ENCODE measurements at regions not wholly inside any gene's neighbourhood (a gene's known extent, or its start where the extent isn't known, plus 50 kb on each side); places are given as distances from the start of the nearest gene placed in this dataset.

- H3K4me3 ChIP-seq (ENCODE audit: low read depth, low read length), result no peak overlapping the region
- TF ChIP-seq, protein P1, sequence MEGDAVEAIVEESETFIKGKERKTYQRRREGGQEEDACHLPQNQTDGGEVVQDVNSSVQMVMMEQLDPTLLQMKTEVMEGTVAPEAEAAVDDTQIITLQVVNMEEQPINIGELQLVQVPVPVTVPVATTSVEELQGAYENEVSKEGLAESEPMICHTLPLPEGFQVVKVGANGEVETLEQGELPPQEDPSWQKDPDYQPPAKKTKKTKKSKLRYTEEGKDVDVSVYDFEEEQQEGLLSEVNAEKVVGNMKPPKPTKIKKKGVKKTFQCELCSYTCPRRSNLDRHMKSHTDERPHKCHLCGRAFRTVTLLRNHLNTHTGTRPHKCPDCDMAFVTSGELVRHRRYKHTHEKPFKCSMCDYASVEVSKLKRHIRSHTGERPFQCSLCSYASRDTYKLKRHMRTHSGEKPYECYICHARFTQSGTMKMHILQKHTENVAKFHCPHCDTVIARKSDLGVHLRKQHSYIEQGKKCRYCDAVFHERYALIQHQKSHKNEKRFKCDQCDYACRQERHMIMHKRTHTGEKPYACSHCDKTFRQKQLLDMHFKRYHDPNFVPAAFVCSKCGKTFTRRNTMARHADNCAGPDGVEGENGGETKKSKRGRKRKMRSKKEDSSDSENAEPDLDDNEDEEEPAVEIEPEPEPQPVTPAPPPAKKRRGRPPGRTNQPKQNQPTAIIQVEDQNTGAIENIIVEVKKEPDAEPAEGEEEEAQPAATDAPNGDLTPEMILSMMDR (IDR thresholded peaks at IDR 0.05; ENCODE audit: insufficient read depth, low read length), result no peak
- DNase-seq (ENCODE audit: low read depth), result no peak
These were observed 78.9 kb downstream of the FAM217A start for GRCh38 chr6:3999800-4000661.

DNA sequence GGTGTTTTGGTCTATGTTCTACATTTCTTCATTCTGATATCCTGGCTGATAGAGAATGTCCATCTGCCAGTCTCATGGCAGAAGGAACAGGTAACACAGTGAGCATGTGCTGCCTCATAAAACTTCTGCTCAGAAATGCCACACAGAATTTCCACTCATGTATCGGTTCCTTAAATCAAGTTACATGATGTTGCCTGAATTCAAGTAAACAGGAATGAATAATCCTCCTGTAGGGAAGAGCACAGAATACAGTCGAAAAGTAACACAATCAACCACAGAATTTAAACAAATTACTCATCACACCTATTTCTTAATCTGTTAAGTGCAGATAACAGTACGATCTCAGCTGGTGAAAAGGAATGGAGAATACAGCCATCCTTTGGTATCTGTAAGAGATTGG lies 74.7 kb downstream of the FAM217A start:
- H3K4me3 ChIP-seq (ENCODE audit: low read depth, low read length), result no peak overlapping the region
- DNase-seq (ENCODE audit: low read depth), result no peak
- TF ChIP-seq, protein P1 (IDR thresholded peaks at IDR 0.05; ENCODE audit: insufficient read depth, low read length), result no peak

- no peak overlapping the region for H3K4me3 ChIP-seq (ENCODE audit: low read depth, low read length)
- TF ChIP-seq, protein P1 (IDR thresholded peaks at IDR 0.05; ENCODE audit: insufficient read depth, low read length), result peak; percentile 67
- peak; percentile 95 for DNase-seq (ENCODE audit: low read depth)
These were observed 70.5 kb downstream of the FAM217A start for GRCh38 chr6:4008324-4009047.

DNA sequence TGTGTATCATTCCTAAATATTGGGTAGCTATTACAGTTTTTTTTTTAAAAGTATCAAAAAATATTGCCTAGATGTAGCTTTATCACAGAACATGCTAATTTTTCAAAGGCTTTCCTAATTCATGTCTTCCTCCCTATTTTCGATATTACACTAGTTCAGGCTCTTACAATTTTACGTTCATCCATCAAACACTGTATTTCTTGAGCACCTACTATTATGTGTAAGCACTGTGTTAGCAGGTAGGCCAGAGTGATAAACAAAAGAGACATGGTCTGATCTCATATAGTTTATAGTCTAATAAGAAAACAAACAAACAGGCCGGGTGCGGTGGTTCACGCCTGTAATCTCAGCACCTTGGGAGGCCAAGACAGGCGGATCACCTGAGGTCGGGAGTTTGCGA lies 69.5 kb downstream of the FAM217A start:
- TF ChIP-seq, protein P1 (IDR thresholded peaks at IDR 0.05; ENCODE audit: insufficient read depth, low read length), result no peak
- no peak for DNase-seq (ENCODE audit: low read depth)
- H3K4me3 ChIP-seq (ENCODE audit: low read depth, low read length), result no peak overlapping the region

GRCh38 chr6:4010048-4010447 lies 68.9 kb downstream of the FAM217A start:
- TF ChIP-seq, protein P1 (IDR thresholded peaks at IDR 0.05; ENCODE audit: insufficient read depth, low read length), result no peak
- H3K4me3 ChIP-seq (ENCODE audit: low read depth, low read length), result no peak overlapping the region
- DNase-seq (ENCODE audit: low read depth), result no peak

- TF ChIP-seq, protein P1 (IDR thresholded peaks at IDR 0.05; ENCODE audit: insufficient read depth, low read length), result no peak
- no peak for DNase-seq (ENCODE audit: low read depth)
- H3K4me3 ChIP-seq (ENCODE audit: low read depth, low read length), result no peak overlapping the region
These were observed 68.2 kb downstream of the FAM217A start for GRCh38 chr6:4010689-4011090.
